Neural cell (in vitro differentiated cells): ENCODE measurements at regions not wholly inside any gene's neighbourhood (a gene's known extent, or its start where the extent isn't known, plus 50 kb on each side); places are given as distances from the start of the nearest gene placed in this dataset.

Experiments
- H2AFZ ChIP-seq: fragments of 200-600, 300-800 bp; sonication (generic), shearing (Covaris generic); 2 replicates; pipeline ENCODE4 v1.6.0; 2014; ENCODE audit warnings: low read depth, mild to moderate bottlenecking, antibody characterized with exemption, low read length, moderate library complexity
- H3F3A ChIP-seq: fragments of 200-600 bp; shearing (Covaris generic); 2 replicates; pipeline ENCODE4 v1.6.1; 2016; ENCODE audit warnings: mild to moderate bottlenecking, moderate library complexity, mixed read lengths, antibody characterized with exemption, low read length; ENCODE audit not compliant: insufficient read depth, poor library complexity, severe bottlenecking
- H3K27ac ChIP-seq: fragments of 200-600, 300-800 bp; sonication (generic), shearing (Covaris generic); 2 replicates; pipeline ENCODE4 v1.5.1; 2014; ENCODE audit warnings: mild to moderate bottlenecking, low read length, moderate library complexity
- H3K27me3 ChIP-seq: fragments of 300-800, 200-600 bp; sonication (generic), shearing (Covaris generic); 2 replicates; pipeline ENCODE4 v1.6.0; 2014; ENCODE audit warnings: mild to moderate bottlenecking, low read depth, low read length, moderate library complexity; ENCODE audit not compliant: insufficient read depth
- H3K36me3 ChIP-seq: fragments of 300-800, 200-600 bp; sonication (generic), shearing (Covaris generic); 2 replicates; pipeline ENCODE4 v1.5.1; 2014; ENCODE audit warnings: mild to moderate bottlenecking, antibody characterized with exemption, low read length, moderate library complexity; ENCODE audit not compliant: insufficient read depth
- H3K4me2 ChIP-seq: fragments of 300-800, 200-600 bp; sonication (generic), shearing (Covaris generic); 2 replicates; pipeline ENCODE4 v1.6.0; 2014; ENCODE audit warnings: mild to moderate bottlenecking, low read length
- H3K4me3 ChIP-seq: fragments of 300-800, 200-600 bp; sonication (generic), shearing (Covaris generic); 2 replicates; pipeline ENCODE4 v1.5.1; 2014; ENCODE audit warnings: mild to moderate bottlenecking, low read length, moderate library complexity
- H3K79me2 ChIP-seq: fragments of 200-600 bp; shearing (Covaris generic); replicated peaks from 2 replicates; pipeline ENCODE4 v1.6.0; 2014; ENCODE audit warnings: mild to moderate bottlenecking, low read length, moderate library complexity; ENCODE audit not compliant: insufficient read depth
- H3K9ac ChIP-seq: fragments of 300-800, 200-600 bp; sonication (generic), shearing (Covaris generic); 2 replicates; pipeline ENCODE4 v1.6.1; 2016; ENCODE audit warnings: mild to moderate bottlenecking, low read length, mixed read lengths
- H3K9me2 ChIP-seq: fragments of 200-600 bp; shearing (Covaris generic); 2 replicates; pipeline ENCODE4 v1.6.1; 2016; ENCODE audit warnings: mild to moderate bottlenecking, low read length, mixed read lengths; ENCODE audit not compliant: insufficient read depth
- H3K9me3 ChIP-seq: fragments of 200-600, 300-800 bp; sonication (generic), shearing (Covaris generic); 2 replicates; pipeline ENCODE4 v1.6.1; 2016; ENCODE audit warnings: mild to moderate bottlenecking, mixed run types, low read length, moderate library complexity, mixed read lengths
- H4K20me1 ChIP-seq: fragments of 200-600 bp; shearing (Covaris generic); 2 replicates; pipeline ENCODE4 v1.6.1; 2016; ENCODE audit warnings: mild to moderate bottlenecking, mixed run types; ENCODE audit not compliant: insufficient read depth
- CTCF ChIP-seq: fragments of 450-650 bp; IDR thresholded peaks from 2 replicates; pipeline ENCODE4 v1.5.1; 2014; ENCODE audit warnings: antibody characterized with exemption, mild to moderate bottlenecking, moderate library complexity; ENCODE audit not compliant: poor library complexity, severe bottlenecking
- EP300 ChIP-seq: fragments of 450-650 bp; conservative IDR thresholded peaks from 2 replicates; pipeline ENCODE4 v1.6.1; 2014; ENCODE audit warnings: antibody characterized with exemption, mild to moderate bottlenecking, moderate library complexity; ENCODE audit not compliant: poor library complexity, severe bottlenecking
- EZH2 ChIP-seq: fragments of 200-600, 300-800 bp; shearing (Covaris generic), sonication (generic); IDR thresholded peaks from 2 replicates; pipeline ENCODE4 v1.6.1; 2014; ENCODE audit warnings: antibody characterized with exemption, low read length, borderline replicate concordance, mild to moderate bottlenecking; ENCODE audit not compliant: insufficient read depth, poor library complexity, severe bottlenecking
- MXI1 ChIP-seq: fragments of 450-650 bp; conservative IDR thresholded peaks from 2 replicates; pipeline ENCODE4 v1.6.1; 2014; ENCODE audit warnings: antibody characterized with exemption, mild to moderate bottlenecking; ENCODE audit not compliant: poor library complexity, severe bottlenecking
- POLR2AphosphoS5 ChIP-seq: IDR thresholded peaks from 2 replicates; pipeline ENCODE4 v1.6.1; 2012
- RAD21 ChIP-seq: fragments of 450-650 bp; conservative IDR thresholded peaks from 2 replicates; pipeline ENCODE4 v1.6.1; 2014; ENCODE audit warnings: antibody characterized with exemption, mild to moderate bottlenecking, moderate library complexity
- REST ChIP-seq: IDR thresholded peaks from 2 replicates; pipeline ENCODE4 v1.6.1; 2012; ENCODE audit warnings: borderline replicate concordance
- SMC3 ChIP-seq: fragments of 450-650 bp; conservative IDR thresholded peaks from 2 replicates; pipeline ENCODE4 v1.6.1; 2014; ENCODE audit warnings: antibody characterized with exemption, mild to moderate bottlenecking, moderate library complexity; ENCODE audit not compliant: poor library complexity
- TAF1 ChIP-seq: IDR thresholded peaks from 2 replicates; pipeline ENCODE4 v1.6.1; 2012; ENCODE audit warnings: low read depth

DNA sequence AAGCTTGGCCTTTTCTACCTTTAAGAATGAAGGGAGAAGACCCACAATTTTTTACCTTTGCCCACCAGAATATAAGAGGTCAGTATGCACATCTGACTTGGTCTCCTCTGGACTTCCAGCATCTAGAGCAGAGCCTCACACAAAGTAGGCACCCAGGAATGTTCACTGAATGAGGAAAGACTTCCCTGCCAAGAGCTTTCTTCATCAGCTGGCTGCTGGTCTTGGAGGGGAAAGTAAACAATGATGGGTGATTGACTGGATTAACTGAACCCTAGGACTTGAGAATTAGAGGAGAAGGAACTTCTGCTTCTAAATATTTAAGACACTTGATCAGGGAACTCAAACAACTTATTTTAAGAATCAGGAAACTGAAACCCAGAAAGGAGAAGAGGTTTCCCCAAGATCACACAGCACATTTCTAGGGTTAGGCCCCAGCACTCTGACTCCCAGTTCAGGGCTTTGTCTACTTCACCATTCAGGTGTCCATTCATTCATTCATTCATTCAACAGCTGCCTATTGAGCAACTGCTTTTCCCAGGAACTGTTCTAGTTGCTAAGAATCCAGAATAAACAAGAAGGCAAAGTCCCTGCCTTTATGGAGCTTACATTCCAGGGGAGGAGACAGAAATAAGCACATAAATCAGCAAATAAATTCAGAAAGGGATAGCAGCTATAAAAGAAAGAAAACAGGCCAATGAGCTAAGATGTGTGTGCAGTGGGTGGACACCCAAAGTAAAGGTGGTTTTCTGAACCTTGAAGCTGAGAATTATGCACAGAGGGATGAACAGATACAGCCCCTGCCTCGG, 216.9 kb upstream of the LRFN2 start:
- Histone ChIP-seq H3K27ac (no peak overlapping the region), H3K36me3 (no peaks in the 10 kb centered on the region), H3K4me3 (no peak overlapping the region), H3K9me2 (no peaks in the 10 kb centered on the region), H3K27me3 (no peaks in the 10 kb centered on the region), H4K20me1 (no peaks in the 10 kb centered on the region), H3K9ac (no peak overlapping the region), H3K79me2 (no peaks in the 10 kb centered on the region), H2AFZ (no peak overlapping the region), H3K9me3 (no peaks in the 10 kb centered on the region), H3F3A (no peaks in the 10 kb centered on the region), H3K4me2 (no peak overlapping the region)
- TF ChIP-seq POLR2AphosphoS5: no peak
- no peak for TF ChIP-seq TAF1

- no peaks in the 10 kb centered on the region for H3K79me2 ChIP-seq
- H3K9me2 ChIP-seq: no peaks in the 10 kb centered on the region
- H3F3A ChIP-seq: no peaks in the 10 kb centered on the region
- TF ChIP-seq REST (no peak), EP300 (no peak), EZH2 (no peak), MXI1 (no peak), RAD21 (no peak), TAF1 (no peak), CTCF (no peak), POLR2AphosphoS5 (no peak), SMC3 (no peak)
- no peaks in the 10 kb centered on the region for H4K20me1 ChIP-seq
- H3K4me2 ChIP-seq: no peak overlapping the region
- no peaks in the 10 kb centered on the region for H3K36me3 ChIP-seq
- no peak overlapping the region for H3K4me3 ChIP-seq
- H2AFZ ChIP-seq: no peak overlapping the region
- no peaks in the 10 kb centered on the region for H3K9me3 ChIP-seq
- H3K27ac ChIP-seq: no peak overlapping the region
- no peak overlapping the region for H3K9ac ChIP-seq
- no peaks in the 10 kb centered on the region for H3K27me3 ChIP-seq
These were observed 215.3 kb upstream of the LRFN2 start for GRCh38 chr6:40802481-40802880.
